OCI-LY7 (cell line): ENCODE measurements at regions not wholly inside any gene's neighbourhood (a gene's known extent, or its start where the extent isn't known, plus 50 kb on each side); places are given as distances from the start of the nearest gene placed in this dataset.

Experiments
- CTCF ChIP-seq: fragments of 200-600 bp; sonication (generic); conservative IDR thresholded peaks from 2 replicates; pipeline ENCODE4 v1.5.1; 2014; ENCODE audit warnings: mild to moderate bottlenecking, antibody characterized with exemption, low read length, moderate library complexity, mixed read lengths
- EZH2phosphoT487 ChIP-seq: fragments of 200-600 bp; sonication (generic); IDR thresholded peaks from 2 replicates; pipeline ENCODE4 v1.6.1; 2018; ENCODE audit warnings: low read depth, borderline replicate concordance, mild to moderate bottlenecking, mixed run types, antibody characterized with exemption, low read length, moderate library complexity, mixed read lengths

GRCh38 chr13:107767119-107767518 lies 448.2 kb downstream of the LIG4 start:
- TF ChIP-seq CTCF, result no peak
- no peak for TF ChIP-seq EZH2phosphoT487
